Chondrocyte (in vitro differentiated cells): ENCODE measurements at regions not wholly inside any gene's neighbourhood (a gene's known extent, or its start where the extent isn't known, plus 50 kb on each side); places are given as distances from the start of the nearest gene placed in this dataset.

ENCODE experiments used
- DNase-seq: peaks from one replicate; pipeline ENCODE4 v3.0.0; 2021; ENCODE audit warnings: mixed read lengths, low spot score
- H3K27ac Mint-ChIP-seq: one replicate; pipeline ENCODE4 v1.8.0; 2021; ENCODE audit warnings: mild to moderate bottlenecking, moderate library complexity, mixed read lengths; ENCODE audit not compliant: unreplicated experiment
- H3K27me3 Mint-ChIP-seq: 2 replicates; pipeline ENCODE4 v1.8.0; 2021; ENCODE audit warnings: low read depth, mixed read lengths
- H3K36me3 Mint-ChIP-seq: 2 replicates; pipeline ENCODE4 v1.8.0; 2021; ENCODE audit warnings: low read depth, mixed read lengths
- H3K4me1 Mint-ChIP-seq: 2 replicates; pipeline ENCODE4 v1.8.0; 2021; ENCODE audit warnings: low read depth, mild to moderate bottlenecking, mixed read lengths
- H3K4me3 Mint-ChIP-seq: one replicate; pipeline ENCODE4 v1.8.0; 2021; ENCODE audit warnings: mild to moderate bottlenecking, moderate library complexity, mixed read lengths; ENCODE audit not compliant: unreplicated experiment
- H3K9me3 Mint-ChIP-seq: 2 replicates; pipeline ENCODE4 v1.8.0; 2021; ENCODE audit warnings: low read depth, mixed read lengths
- CTCF ChIP-seq: fragments of 200-600 bp; sonication (generic); IDR thresholded peaks from 2 replicates; pipeline ENCODE4 v1.5.0; 2021; ENCODE audit warnings: antibody characterized with exemption, mild to moderate bottlenecking, moderate library complexity

- Mint-ChIP-seq H3K4me3 (no peak overlapping the region), H3K9me3 (no peaks in the 10 kb centered on the region), H3K27ac (peak overlapping the region; percentile 74), H3K36me3 (no peaks in the 10 kb centered on the region), H3K27me3 (no peaks in the 10 kb centered on the region), H3K4me1 (peaks cover 27% of the 10 kb centered on the region)
- DNase-seq = no peak
- TF ChIP-seq CTCF = no peak
These were observed 96.6 kb upstream of the POU2AF2 start for GRCh38 chr11:111148953-111149352.

GRCh38 chr11:111148121-111148520 is 97.4 kb upstream of the POU2AF2 start:
- Mint-ChIP-seq H3K27ac (peak overlapping the region; percentile 74), H3K4me1 (peaks cover 27% of the 10 kb centered on the region), H3K36me3 (no peaks in the 10 kb centered on the region), H3K4me3 (no peak overlapping the region), H3K9me3 (no peaks in the 10 kb centered on the region), H3K27me3 (no peaks in the 10 kb centered on the region)
- TF ChIP-seq CTCF = no peak
- DNase-seq = no peak

- Mint-ChIP-seq H3K9me3 (no peaks in the 10 kb centered on the region), H3K27me3 (peaks cover 12% of the 10 kb centered on the region), H3K36me3 (no peaks in the 10 kb centered on the region), H3K4me3 (no peak overlapping the region), H3K27ac (no peak overlapping the region), H3K4me1 (peaks cover 4% of the 10 kb centered on the region)
- no peak for TF ChIP-seq CTCF
- DNase-seq = no peak
These were observed 107.7 kb upstream of the POU2AF2 start for GRCh38 chr11:111137846-111138245.

- no peak for TF ChIP-seq CTCF
- no peaks in the 10 kb centered on the region for H3K36me3 Mint-ChIP-seq
- no peak overlapping the region for H3K4me3 Mint-ChIP-seq
These were observed 109.6 kb upstream of the POU2AF2 start for GRCh38 chr11:111135778-111136570.

GRCh38 chr11:111135101-111135500 is 110.4 kb upstream of the POU2AF2 start:
- H3K4me1 Mint-ChIP-seq = peaks cover 4% of the 10 kb centered on the region
- peaks cover 7% of the 10 kb centered on the region for H3K27me3 Mint-ChIP-seq
- TF ChIP-seq CTCF = no peak
- no peak for DNase-seq
- H3K36me3 Mint-ChIP-seq = no peaks in the 10 kb centered on the region
- no peak overlapping the region for H3K4me3 Mint-ChIP-seq
- peaks cover 6% of the 10 kb centered on the region for H3K9me3 Mint-ChIP-seq
- H3K27ac Mint-ChIP-seq = no peak overlapping the region

More at GRCh38 chr11:111135778-111136570, 109.6 kb upstream of the POU2AF2 start:
- DNase-seq = no peak
- peaks cover 8% of the 10 kb centered on the region for H3K27me3 Mint-ChIP-seq
- no peak overlapping the region for H3K27ac Mint-ChIP-seq
- peaks cover 6% of the 10 kb centered on the region for H3K9me3 Mint-ChIP-seq
- H3K4me1 Mint-ChIP-seq = peaks cover 4% of the 10 kb centered on the region
